ENCODE measurements at regions not wholly inside any gene's neighbourhood (a gene's known extent, or its start where the extent isn't known, plus 50 kb on each side); places are given as distances from the start of the nearest gene placed in this dataset.

- Histone ChIP-seq H3K4me1 (ENCODE audit: insufficient read depth, low read length) (no peaks in the 10 kb centered on the region; the same call in 1 of the 2 replicates), H4K8ac (replicated peaks; ENCODE audit: insufficient read length, low read depth, low read length) (no peak overlapping the region), H2BK20ac (ENCODE audit: low read depth, low read length, poor library complexity, severe bottlenecking) (no peak overlapping the region), H4K5ac (ENCODE audit: insufficient read length, low read depth, low read length) (no peak overlapping the region), H3K23me2 (ENCODE audit: insufficient read length, low read depth, low read length, poor library complexity, severe bottlenecking) (no peaks in the 10 kb centered on the region), H3T11ph (ENCODE audit: low read length) (no peak overlapping the region), H3K9ac (ENCODE audit: extremely low read depth, insufficient read length, low read length) (no peak overlapping the region), H2AFZ (ENCODE audit: low read length) (no peak overlapping the region), H3K56ac (ENCODE audit: insufficient read length, low read depth, low read length) (no peak overlapping the region), H3K27me3 (ENCODE audit: insufficient read depth, low read length) (no peaks in the 10 kb centered on the region), H2BK120ac (ENCODE audit: low read depth, low read length, poor library complexity, severe bottlenecking) (no peak overlapping the region), H3K9me3 (ENCODE audit: control insufficient read depth, low read depth, low read length) (no peaks in the 10 kb centered on the region), H4K20me1 (ENCODE audit: control insufficient read depth, insufficient read depth, insufficient read length) (no peaks in the 10 kb centered on the region), H4K91ac (ENCODE audit: insufficient read length, low read depth, low read length) (no peak overlapping the region), H3K27ac (ENCODE audit: insufficient read length, low read depth, low read length) (no peak overlapping the region), H3K4ac (ENCODE audit: low read depth, low read length) (no peak overlapping the region), H3K18ac (ENCODE audit: insufficient read length, low read depth, low read length) (no peak overlapping the region), H3K14ac (ENCODE audit: insufficient read depth, low read length) (no peak overlapping the region), H3K23ac (ENCODE audit: insufficient read length, low read depth, low read length) (no peak overlapping the region), H2BK5ac (ENCODE audit: insufficient read length, low read length) (no peak overlapping the region), H3K4me2 (ENCODE audit: insufficient read depth, insufficient read length, low read length) (no peak overlapping the region), H3K79me2 (ENCODE audit: insufficient read depth, low read length) (no peaks in the 10 kb centered on the region), H2BK15ac (ENCODE audit: low read depth, low read length) (no peak overlapping the region), H3K79me1 (ENCODE audit: insufficient read depth, low read depth, low read length, poor library complexity, severe bottlenecking) (no peaks in the 10 kb centered on the region), H2BK12ac (ENCODE audit: insufficient read length, low read depth, low read length) (no peak overlapping the region), H2AK5ac (ENCODE audit: insufficient read length, low read length) (no peak overlapping the region)
- H3K27me3 Mint-ChIP-seq (ENCODE audit: low read depth), result no peaks in the 10 kb centered on the region
- no peaks in the 10 kb centered on the region for H3K9me3 Mint-ChIP-seq
- no peak overlapping the region for H3K4me3 Mint-ChIP-seq
- DNase-seq, result no peak
- no peaks in the 10 kb centered on the region for H3K36me3 Mint-ChIP-seq (ENCODE audit: insufficient read depth in 1 of 3, low read depth in 3 of 3)
- H3K4me1 Mint-ChIP-seq, result peaks cover 2 to 4% of the 10 kb centered on the region in 2 experiments; a peak in 2 of 4 replicates
- H3K27ac Mint-ChIP-seq, result no peak overlapping the region
- no CpG with 5 or more reads among the region's 2 CpGs for WGBS (ENCODE audit: extremely low coverage, insufficient read length, low lambda C conversion rate)
- no peak for TF ChIP-seq CTCF (conservative IDR thresholded peaks at IDR 0.05)
Measured at GRCh38 chr11:111168871-111169270, 76.7 kb upstream of the POU2AF2 start.
